Heart left ventricle (tissue), 13 donors: ENCODE measurements at regions not wholly inside any gene's neighbourhood (a gene's known extent, or its start where the extent isn't known, plus 50 kb on each side); places are given as distances from the start of the nearest gene placed in this dataset.

ENCODE experiments used
- CTCF ChIP-seq, 12 donors: fragments of 200-600 bp; sonication (generic) in 4 of 12; IDR thresholded peaks; one replicate each; pipeline versions ENCODE4 v1.5.0 to v1.8.0; 2018 to 2022; ENCODE audit warnings: antibody characterized with exemption in 12 of 12, mild to moderate bottlenecking in 5 of 12
- POLR2A ChIP-seq, 2 donors: fragments of 450-650 bp; IDR thresholded peaks; one replicate each; pipeline ENCODE4 v1.6.1; 2017; ENCODE audit warnings: antibody characterized with exemption in 2 of 2, mild to moderate bottlenecking in 2 of 2, moderate library complexity in 2 of 2
- donor health status: ischemic (EF 13 %, LVEDD 7.1; RV severe dilation, severe dysfunction).
- donor health status: DM: no; HTN: yes; CAD: no.
- donor health status: DM: no; HTN: no; CAD: no.
- donor health status: ischemic (EF 25% LVEDD 6.9; RV normal size, moderate dysfunction).
- donor health status: ischemic (EF 25% LVEDD 5.7; RV mildly dilated, moderate dysfunction).
- donor health status: ischemic (EF 35%, LVEDD 5.7; RV mildly dilated, moderate dysfunction).
- donor health status: nonischemic (EF 11% LVEDD 7.7; RV severe dilation, severe dysfunction).
- donor health status: DM: yes; HTN: yes; CAD: no.
- donor health status: PGD.
- donor health status: ischemic (EF 29% LVEDD 5.4; RV normal size, mild dysfunction).
- donor health status: nonischemic (EF 23%, LVEDD 6.1; RV moderate dilation, normal function).

GRCh38 chr9:78811622-78812276 is 514.8 kb downstream of the PSAT1 start:
- TF ChIP-seq POLR2A (IDR thresholded peaks at IDR 0.05) (no peak), CTCF (IDR thresholded peaks at IDR 0.05) (no peak)
